SK-N-MC (cell line): ENCODE measurements at regions not wholly inside any gene's neighbourhood (a gene's known extent, or its start where the extent isn't known, plus 50 kb on each side); places are given as distances from the start of the nearest gene placed in this dataset.

ENCODE experiments used
- EZH2 ChIP-seq: fragments of 200-600 bp; sonication (generic); IDR thresholded peaks from one replicate; pipeline ENCODE4 v1.6.1; 2017; ENCODE audit warnings: antibody characterized with exemption
- FOXP2 ChIP-seq: optimal IDR thresholded peaks from 2 replicates; pipeline ENCODE3; 2011; ENCODE audit warnings: mild to moderate bottlenecking, moderate library complexity; ENCODE audit not compliant: insufficient read depth; ENCODE audit errors: extremely low read length, control extremely low read depth
- POLR2AphosphoS5 ChIP-seq: IDR thresholded peaks from 2 replicates; pipeline ENCODE4 v1.6.1; 2012; ENCODE audit warnings: mild to moderate bottlenecking, low read depth, low read length, borderline replicate concordance

GRCh38 chr4:101540336-101540735, 193.0 kb upstream of the PPP3CA start:
- TF ChIP-seq POLR2AphosphoS5 (no peak), EZH2 (no peak), FOXP2 (no peak)
